ENCODE measurements at regions not wholly inside any gene's neighbourhood (a gene's known extent, or its start where the extent isn't known, plus 50 kb on each side); places are given as distances from the start of the nearest gene placed in this dataset.

DNA sequence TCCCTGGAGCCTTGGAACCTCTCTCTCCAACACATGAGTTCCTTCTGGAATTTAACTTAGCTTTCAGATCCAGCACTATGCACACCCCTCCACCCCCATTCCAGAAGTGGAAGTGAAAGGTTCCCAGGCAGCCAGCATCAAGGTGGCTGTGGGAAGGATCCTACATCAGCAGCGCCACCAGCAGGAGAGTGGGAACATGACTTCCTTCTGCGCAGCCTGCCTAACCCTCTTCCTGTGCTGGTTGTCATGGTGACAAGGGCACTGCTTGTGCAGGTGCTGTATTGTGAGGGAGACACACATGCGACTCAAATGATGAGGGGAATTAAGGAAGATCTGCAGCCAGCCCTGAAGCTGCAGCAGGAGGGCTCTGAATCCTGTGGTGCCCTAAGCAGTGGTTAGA, 904.5 kb upstream of the API5 start:
- H3K79me2 ChIP-seq (ENCODE audit: low read length), result no peaks in the 10 kb centered on the region

DNA sequence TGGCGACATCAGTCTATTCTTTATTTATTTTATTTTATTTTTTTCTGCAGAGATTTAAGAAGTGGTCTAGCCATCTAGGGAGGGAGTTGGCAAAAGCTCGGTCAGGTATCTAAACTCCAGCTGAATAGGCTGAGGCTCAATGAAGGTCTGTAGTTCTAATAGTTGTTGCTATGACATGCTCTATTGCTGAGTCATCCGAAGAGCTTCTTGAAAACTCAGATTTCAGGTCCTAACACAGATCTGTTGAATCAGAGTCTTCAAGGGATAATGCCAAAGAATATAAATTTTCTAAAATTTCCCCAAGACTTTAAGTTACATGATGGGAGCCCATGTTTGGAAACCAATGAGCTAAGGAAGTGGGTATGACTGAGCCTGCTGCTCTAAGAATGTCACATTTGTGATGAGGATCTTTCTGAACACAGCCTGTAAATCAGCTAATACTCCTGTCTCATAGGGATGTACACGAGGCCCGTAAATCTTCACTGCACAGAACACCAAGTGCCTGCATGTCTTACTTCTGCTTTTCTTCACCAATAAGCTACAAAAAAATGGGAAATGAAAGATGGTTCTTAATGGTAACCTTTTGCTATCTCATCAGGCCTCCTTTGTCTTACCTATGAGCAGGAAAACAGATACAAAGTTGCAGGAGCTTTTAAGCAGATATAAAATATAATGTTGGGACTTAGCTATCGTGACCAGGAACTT, 901.4 kb upstream of the API5 start:
- peak overlapping the region; percentile 47 for H3K4me3 ChIP-seq (ENCODE audit: low read length)

More for the DNA sequence above, 904.5 kb upstream of the API5 start:
- no peak overlapping the region for H3K4me3 ChIP-seq (ENCODE audit: low read length)
- no peaks in the 10 kb centered on the region for H3K27me3 ChIP-seq (ENCODE audit: low read depth, low read length)
- H3K4me1 ChIP-seq (ENCODE audit: low read length), result peaks cover 43% of the 10 kb centered on the region
- no peak overlapping the region for H3K9ac ChIP-seq (ENCODE audit: low read length)
- peaks cover 4% of the 10 kb centered on the region for H3K36me3 ChIP-seq (replicated peaks; ENCODE audit: low read depth, low read length)
- no peaks in the 10 kb centered on the region for H3K9me3 ChIP-seq (ENCODE audit: insufficient read depth, low read length)
- peak overlapping the region; percentile 46 for H3K4me2 ChIP-seq (ENCODE audit: low read length)
- H2AFZ ChIP-seq (ENCODE audit: low read depth, low read length), result 0 out of 2 replicates have a peak overlapping the region, but pooled peaks have one; percentile 57
- no peak overlapping the region for H3K27ac ChIP-seq (ENCODE audit: low read length)
- no peak for TF ChIP-seq EZH2phosphoT487 (IDR thresholded peaks at IDR 0.05; ENCODE audit: low read depth)
- TF ChIP-seq, protein P1, sequence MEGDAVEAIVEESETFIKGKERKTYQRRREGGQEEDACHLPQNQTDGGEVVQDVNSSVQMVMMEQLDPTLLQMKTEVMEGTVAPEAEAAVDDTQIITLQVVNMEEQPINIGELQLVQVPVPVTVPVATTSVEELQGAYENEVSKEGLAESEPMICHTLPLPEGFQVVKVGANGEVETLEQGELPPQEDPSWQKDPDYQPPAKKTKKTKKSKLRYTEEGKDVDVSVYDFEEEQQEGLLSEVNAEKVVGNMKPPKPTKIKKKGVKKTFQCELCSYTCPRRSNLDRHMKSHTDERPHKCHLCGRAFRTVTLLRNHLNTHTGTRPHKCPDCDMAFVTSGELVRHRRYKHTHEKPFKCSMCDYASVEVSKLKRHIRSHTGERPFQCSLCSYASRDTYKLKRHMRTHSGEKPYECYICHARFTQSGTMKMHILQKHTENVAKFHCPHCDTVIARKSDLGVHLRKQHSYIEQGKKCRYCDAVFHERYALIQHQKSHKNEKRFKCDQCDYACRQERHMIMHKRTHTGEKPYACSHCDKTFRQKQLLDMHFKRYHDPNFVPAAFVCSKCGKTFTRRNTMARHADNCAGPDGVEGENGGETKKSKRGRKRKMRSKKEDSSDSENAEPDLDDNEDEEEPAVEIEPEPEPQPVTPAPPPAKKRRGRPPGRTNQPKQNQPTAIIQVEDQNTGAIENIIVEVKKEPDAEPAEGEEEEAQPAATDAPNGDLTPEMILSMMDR (IDR thresholded peaks at IDR 0.05; ENCODE audit: low read depth, low read length), result peak; percentile 87
- H4K20me1 ChIP-seq (ENCODE audit: insufficient read depth, low read length), result no peaks in the 10 kb centered on the region

DNA sequence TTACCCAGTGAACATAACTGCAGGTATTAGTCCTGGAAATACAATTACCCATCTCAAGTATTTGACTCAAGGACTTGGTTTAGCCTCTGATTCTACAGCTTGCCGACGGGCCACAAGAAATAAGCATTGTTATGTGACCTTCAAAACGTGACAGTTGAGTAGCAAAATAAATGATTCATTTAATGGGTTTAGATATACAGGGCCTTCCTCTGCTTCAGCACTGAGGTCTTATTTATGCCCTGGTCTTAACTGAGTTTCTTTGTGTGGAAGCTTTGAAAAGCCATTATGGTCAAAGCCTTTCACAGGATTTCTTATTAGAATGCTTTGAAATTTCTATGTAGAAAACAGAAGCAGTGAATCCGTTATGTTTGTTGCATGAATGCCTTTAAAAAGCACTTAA, 899.2 kb upstream of the API5 start:
- H3K9me3 ChIP-seq (ENCODE audit: insufficient read depth, low read length), result no peaks in the 10 kb centered on the region
- TF ChIP-seq, protein P1 (IDR thresholded peaks at IDR 0.05; ENCODE audit: low read depth, low read length), result no peak
- TF ChIP-seq EZH2phosphoT487 (IDR thresholded peaks at IDR 0.05; ENCODE audit: low read depth), result no peak
- H3K27me3 ChIP-seq (ENCODE audit: low read depth, low read length), result no peaks in the 10 kb centered on the region
- no peak overlapping the region for H2AFZ ChIP-seq (ENCODE audit: low read depth, low read length)
- no peak overlapping the region for H3K27ac ChIP-seq (ENCODE audit: low read length)
- H3K4me3 ChIP-seq (ENCODE audit: low read length), result no peak overlapping the region
- peaks cover 33% of the 10 kb centered on the region for H3K4me1 ChIP-seq (ENCODE audit: low read length)
- H3K36me3 ChIP-seq (replicated peaks; ENCODE audit: low read depth, low read length), result peaks cover 4% of the 10 kb centered on the region
- H3K79me2 ChIP-seq (ENCODE audit: low read length), result no peaks in the 10 kb centered on the region
- no peak overlapping the region for H3K4me2 ChIP-seq (ENCODE audit: low read length)
- H3K9ac ChIP-seq (ENCODE audit: low read length), result no peak overlapping the region
- H4K20me1 ChIP-seq (ENCODE audit: insufficient read depth, low read length), result no peaks in the 10 kb centered on the region

More for the DNA sequence above, 901.4 kb upstream of the API5 start:
- TF ChIP-seq, protein P1 (IDR thresholded peaks at IDR 0.05; ENCODE audit: low read depth, low read length), result no peak
- TF ChIP-seq EZH2phosphoT487 (IDR thresholded peaks at IDR 0.05; ENCODE audit: low read depth), result no peak
- Histone ChIP-seq H3K9ac (ENCODE audit: low read length) (peak overlapping the region; percentile 42), H3K79me2 (ENCODE audit: low read length) (no peaks in the 10 kb centered on the region), H2AFZ (ENCODE audit: low read depth, low read length) (peak overlapping the region; percentile 72), H3K27ac (ENCODE audit: low read length) (peak overlapping the region; percentile 94), H3K4me2 (ENCODE audit: low read length) (peak overlapping the region; percentile 71), H3K9me3 (ENCODE audit: insufficient read depth, low read length) (no peaks in the 10 kb centered on the region), H3K36me3 (replicated peaks; ENCODE audit: low read depth, low read length) (peaks cover 4% of the 10 kb centered on the region), H3K27me3 (ENCODE audit: low read depth, low read length) (no peaks in the 10 kb centered on the region), H4K20me1 (ENCODE audit: insufficient read depth, low read length) (no peaks in the 10 kb centered on the region), H3K4me1 (ENCODE audit: low read length) (peaks cover 43% of the 10 kb centered on the region)

DNA sequence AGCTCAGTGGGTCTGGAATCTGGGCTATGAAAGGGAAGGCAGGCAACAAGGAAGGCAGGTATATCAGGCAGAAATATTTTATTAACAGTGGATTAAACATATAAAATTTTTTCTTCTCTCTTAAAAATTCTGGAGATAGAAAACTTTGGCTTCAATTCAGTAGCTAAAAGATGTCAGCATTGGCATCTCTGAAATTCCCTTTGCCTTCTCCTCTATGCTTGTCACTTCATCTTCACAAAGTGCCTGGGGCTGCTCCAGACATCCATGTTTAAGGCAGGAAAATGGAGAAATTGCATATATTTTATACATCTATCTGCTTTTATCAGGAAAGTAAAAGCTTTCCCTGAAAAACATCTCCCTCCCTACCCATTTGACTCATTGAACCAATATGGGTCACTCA, 894.1 kb upstream of the API5 start:
- Histone ChIP-seq H3K4me1 (ENCODE audit: low read length) (no peaks in the 10 kb centered on the region), H2AFZ (ENCODE audit: low read depth, low read length) (no peak overlapping the region), H3K27me3 (ENCODE audit: low read depth, low read length) (no peaks in the 10 kb centered on the region), H3K9me3 (ENCODE audit: insufficient read depth, low read length) (no peaks in the 10 kb centered on the region), H3K4me2 (ENCODE audit: low read length) (no peak overlapping the region), H3K9ac (ENCODE audit: low read length) (no peak overlapping the region), H4K20me1 (ENCODE audit: insufficient read depth, low read length) (no peaks in the 10 kb centered on the region), H3K4me3 (ENCODE audit: low read length) (no peak overlapping the region), H3K27ac (ENCODE audit: low read length) (no peak overlapping the region), H3K36me3 (replicated peaks; ENCODE audit: low read depth, low read length) (no peaks in the 10 kb centered on the region), H3K79me2 (ENCODE audit: low read length) (no peaks in the 10 kb centered on the region)
- TF ChIP-seq, protein P1 (IDR thresholded peaks at IDR 0.05; ENCODE audit: low read depth, low read length), result no peak
- no peak for TF ChIP-seq EZH2phosphoT487 (IDR thresholded peaks at IDR 0.05; ENCODE audit: low read depth)

Measured in OCI-LY3 (cell line).